ENCODE measurements at regions not wholly inside any gene's neighbourhood (a gene's known extent, or its start where the extent isn't known, plus 50 kb on each side); places are given as distances from the start of the nearest gene placed in this dataset.

GRCh38 chr1:31524186-31524901 is 52.0 kb upstream of the TINAGL1 start:
- TF ChIP-seq STAT6 (CRISPR knock-in tag; conservative IDR thresholded peaks at IDR 0.05; ENCODE audit: low read depth), result no peak
- no peak for TF ChIP-seq ESRRA (CRISPR knock-in tag; IDR thresholded peaks at IDR 0.05; ENCODE audit: borderline replicate concordance)
- TF ChIP-seq MAX (CRISPR knock-in tag; IDR thresholded peaks at IDR 0.05), result no peak
- TF ChIP-seq CREM (CRISPR knock-in tag; IDR thresholded peaks at IDR 0.05), result no peak
- TF ChIP-seq TEAD4 (CRISPR knock-in tag; IDR thresholded peaks at IDR 0.05), result no peak
- no peak for TF ChIP-seq CTCF (IDR thresholded peaks at IDR 0.05)
- TF ChIP-seq E2F1 (CRISPR knock-in tag; IDR thresholded peaks at IDR 0.05), result no peak
- no peak for TF ChIP-seq ATF2 (CRISPR knock-in tag; IDR thresholded peaks at IDR 0.05; ENCODE audit: borderline replicate concordance, low read depth)
- TF ChIP-seq AFF4 (CRISPR knock-in tag; IDR thresholded peaks at IDR 0.05; ENCODE audit: borderline replicate concordance), result no peak
- TF ChIP-seq ZNF416 (CRISPR knock-in tag; IDR thresholded peaks at IDR 0.05), result no peak

Data from WTC11 (cell line).